Bronchial epithelial cell (primary cell): ENCODE measurements at regions not wholly inside any gene's neighbourhood (a gene's known extent, or its start where the extent isn't known, plus 50 kb on each side); places are given as distances from the start of the nearest gene placed in this dataset.

ENCODE experiments used
- DNase-seq: peaks from one replicate; pipeline ENCODE4 v3.0.0-alpha.2; 2010; ENCODE audit warnings: low read depth
- FAIRE-seq: peaks from 2 replicates; lab custom pipeline; 2011; peaks lifted over from hg19 to GRCh38; lab: Jason Lieb, UNC
- H3K27me3 ChIP-seq: 2 replicates; pipeline ENCODE4 v1.5.1; 2011; ENCODE audit warnings: low read length; ENCODE audit not compliant: control insufficient read depth, insufficient read depth
- H3K36me3 ChIP-seq: 2 replicates; pipeline ENCODE4 v1.5.1; 2011; ENCODE audit warnings: low read length; ENCODE audit not compliant: control insufficient read depth, insufficient read depth
- H3K4me3 ChIP-seq: 2 replicates; pipeline ENCODE4 v1.5.1; 2011; ENCODE audit warnings: mild to moderate bottlenecking, low read depth, low read length, control low read depth
- CTCF ChIP-seq: IDR thresholded peaks from 2 replicates; pipeline ENCODE4 v1.5.1; 2011; ENCODE audit warnings: mild to moderate bottlenecking, moderate library complexity, low read length, control low read depth, inconsistent platforms; ENCODE audit not compliant: insufficient read depth, severe bottlenecking

- TF ChIP-seq CTCF: no peak
- Histone ChIP-seq H3K36me3 (no peaks in the 10 kb centered on the region), H3K27me3 (no peaks in the 10 kb centered on the region), H3K4me3 (no peak overlapping the region)
- no peak for DNase-seq
- FAIRE-seq: no peak
Observed at GRCh38 chr4:163901319-163901718, 406.8 kb downstream of the TMA16 start.

- H3K4me3 ChIP-seq: no peak overlapping the region
- TF ChIP-seq CTCF: no peak
- DNase-seq: no peak
- FAIRE-seq: no peak
- H3K27me3 ChIP-seq: no peaks in the 10 kb centered on the region
- no peaks in the 10 kb centered on the region for H3K36me3 ChIP-seq
Observed at GRCh38 chr4:163902417-163902816, 407.9 kb downstream of the TMA16 start.

GRCh38 chr4:163911891-163912290, 417.4 kb downstream of the TMA16 start:
- TF ChIP-seq CTCF: no peak
- DNase-seq (no peak), FAIRE-seq (no peak)
- Histone ChIP-seq H3K4me3 (no peak overlapping the region), H3K36me3 (no peaks in the 10 kb centered on the region), H3K27me3 (no peaks in the 10 kb centered on the region)

- no peak for TF ChIP-seq CTCF
- DNase-seq: no peak
- FAIRE-seq: no peak
- Histone ChIP-seq H3K27me3 (no peaks in the 10 kb centered on the region), H3K36me3 (no peaks in the 10 kb centered on the region), H3K4me3 (no peak overlapping the region)
Observed at GRCh38 chr4:163913571-163913970, 419.1 kb downstream of the TMA16 start.

GRCh38 chr4:163915896-163916295, 421.4 kb downstream of the TMA16 start:
- TF ChIP-seq CTCF: no peak

GRCh38 chr4:163920426-163920825, 425.9 kb downstream of the TMA16 start:
- Histone ChIP-seq H3K36me3 (no peaks in the 10 kb centered on the region), H3K4me3 (no peak overlapping the region), H3K27me3 (no peaks in the 10 kb centered on the region)
- FAIRE-seq (no peak), DNase-seq (no peak)
- no peak for TF ChIP-seq CTCF

More at GRCh38 chr4:163915896-163916295, 421.4 kb downstream of the TMA16 start:
- Histone ChIP-seq H3K36me3 (no peaks in the 10 kb centered on the region), H3K4me3 (no peak overlapping the region), H3K27me3 (no peaks in the 10 kb centered on the region)
- no peak for FAIRE-seq
- DNase-seq: no peak
